ENCODE measurements at regions not wholly inside any gene's neighbourhood (a gene's known extent, or its start where the extent isn't known, plus 50 kb on each side); places are given as distances from the start of the nearest gene placed in this dataset.

DNA sequence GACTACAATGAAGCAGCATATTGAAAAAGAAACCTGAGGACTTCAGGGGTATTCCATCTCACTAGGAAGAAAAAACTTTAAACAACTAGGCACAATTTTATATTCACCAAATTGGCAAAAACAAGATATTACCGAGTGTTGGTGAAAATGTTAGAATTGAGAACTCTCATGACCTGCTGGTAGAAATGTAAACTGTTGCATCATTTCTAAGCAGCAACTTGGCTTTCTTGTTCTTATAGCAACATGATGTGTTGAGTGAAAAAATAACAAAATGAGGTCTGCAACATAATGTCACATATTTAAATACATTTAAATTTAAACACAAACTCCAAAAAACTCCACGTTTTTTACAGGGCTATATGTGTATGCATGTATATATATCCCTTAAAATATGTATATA, 59.0 kb upstream of the SPPL2A start:
- H3K4me3 ChIP-seq (ENCODE audit: low read length) = no peak overlapping the region
- no peaks in the 10 kb centered on the region for H3K27me3 ChIP-seq (ENCODE audit: control insufficient read depth, insufficient read depth, low read length)
- H3K27ac ChIP-seq (ENCODE audit: low read length) = no peak overlapping the region
- DNase-seq = no peak
- WGBS (ENCODE audit: insufficient coverage, low lambda C conversion rate) = no CpG with 5 or more reads among the region's 2 CpGs
- H3K36me3 ChIP-seq (ENCODE audit: control insufficient read depth, insufficient read depth, low read length) = no peaks in the 10 kb centered on the region
- H3K9me3 ChIP-seq (ENCODE audit: control insufficient read depth, low read depth, low read length) = no peaks in the 10 kb centered on the region
- peaks cover 4% of the 10 kb centered on the region for H3K4me1 ChIP-seq (ENCODE audit: control insufficient read depth, insufficient read depth, low read length)

DNA sequence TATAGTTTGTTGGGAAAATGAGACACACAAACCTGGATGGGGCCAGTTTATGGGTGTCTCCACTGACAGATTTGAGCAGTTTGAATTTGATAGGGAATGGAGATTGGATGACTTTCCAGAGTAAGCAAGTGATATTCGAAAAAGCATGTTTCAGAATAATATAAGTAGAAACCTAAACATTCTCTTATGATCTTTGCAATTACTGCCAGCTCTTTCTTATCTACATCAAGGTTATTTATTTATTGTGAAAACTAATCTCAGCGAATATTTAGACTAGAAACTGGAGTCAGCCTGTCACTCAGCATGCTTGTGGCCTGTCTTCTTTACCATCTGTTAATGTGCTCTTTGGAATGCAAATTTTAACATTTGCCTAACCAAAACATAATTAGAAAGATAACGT, 57.8 kb upstream of the SPPL2A start:
- Histone ChIP-seq H3K27ac (ENCODE audit: low read length) (no peak overlapping the region), H3K36me3 (ENCODE audit: control insufficient read depth, insufficient read depth, low read length) (no peaks in the 10 kb centered on the region), H3K27me3 (ENCODE audit: control insufficient read depth, insufficient read depth, low read length) (no peaks in the 10 kb centered on the region), H3K4me3 (ENCODE audit: low read length) (no peak overlapping the region), H3K4me1 (ENCODE audit: control insufficient read depth, insufficient read depth, low read length) (no peaks in the 10 kb centered on the region), H3K9me3 (ENCODE audit: control insufficient read depth, low read depth, low read length) (no peaks in the 10 kb centered on the region)
- WGBS (ENCODE audit: insufficient coverage, low lambda C conversion rate) = 44% methylated on average over 3 of the region's 3 CpGs
- DNase-seq = no peak

DNA sequence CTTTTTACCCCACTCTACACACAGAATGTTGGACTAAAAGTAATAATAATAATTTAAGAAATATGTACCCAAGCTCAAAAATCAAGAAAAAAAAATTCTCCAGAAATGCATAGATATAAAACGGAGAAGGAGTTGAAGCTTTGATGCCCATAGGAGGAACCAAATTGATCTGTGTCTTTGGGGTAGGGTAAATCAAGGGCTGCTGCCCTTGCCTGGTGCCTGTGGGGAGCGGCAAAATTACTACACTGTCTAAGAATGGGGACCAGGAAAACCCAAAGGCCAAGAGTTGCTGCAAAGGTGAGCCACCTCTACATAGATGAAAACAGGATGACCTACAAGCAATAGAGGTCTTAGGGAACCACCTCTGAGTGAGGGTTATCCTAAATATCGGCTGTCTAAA, 56.0 kb upstream of the SPPL2A start:
- Histone ChIP-seq H3K4me1 (ENCODE audit: control insufficient read depth, insufficient read depth, low read length) (no peaks in the 10 kb centered on the region), H3K27me3 (ENCODE audit: control insufficient read depth, insufficient read depth, low read length) (no peaks in the 10 kb centered on the region), H3K9me3 (ENCODE audit: control insufficient read depth, low read depth, low read length) (no peaks in the 10 kb centered on the region), H3K36me3 (ENCODE audit: control insufficient read depth, insufficient read depth, low read length) (no peaks in the 10 kb centered on the region), H3K27ac (ENCODE audit: low read length) (no peak overlapping the region), H3K4me3 (ENCODE audit: low read length) (no peak overlapping the region)
- no peak for DNase-seq
- 93% methylated on average over 2 of the region's 3 CpGs for WGBS (ENCODE audit: insufficient coverage, low lambda C conversion rate)

DNA sequence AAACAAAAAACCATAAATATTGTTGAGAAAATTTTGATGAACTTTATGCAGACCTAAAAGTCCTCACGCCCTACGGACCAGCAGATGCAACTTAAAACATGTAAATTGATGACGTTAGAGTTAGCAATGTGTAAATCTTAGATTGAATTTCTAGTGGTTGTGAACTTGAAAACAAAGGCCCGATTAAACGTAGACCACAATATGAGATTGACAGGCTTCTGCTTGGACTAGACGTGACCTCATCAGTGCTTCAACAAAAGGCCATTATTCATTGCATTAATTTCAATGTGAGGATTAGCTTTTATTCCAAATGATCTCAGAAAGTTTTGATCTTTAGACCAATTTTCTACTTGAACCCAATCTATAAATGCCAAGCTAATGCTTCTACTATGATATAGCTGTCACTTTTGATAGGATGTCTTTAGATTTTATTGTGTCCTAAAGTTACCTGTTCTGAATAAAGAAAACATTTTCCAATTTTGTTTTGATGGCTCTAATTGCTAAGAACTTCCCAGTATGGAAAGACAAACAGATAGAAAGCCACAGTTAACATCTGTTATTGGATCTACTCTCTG, 55.4 kb upstream of the SPPL2A start:
- no peaks in the 10 kb centered on the region for H3K27me3 ChIP-seq (ENCODE audit: control insufficient read depth, insufficient read depth, low read length)
- H3K4me3 ChIP-seq (ENCODE audit: low read length) = no peak overlapping the region
- H3K9me3 ChIP-seq (ENCODE audit: control insufficient read depth, low read depth, low read length) = no peaks in the 10 kb centered on the region
- H3K4me1 ChIP-seq (ENCODE audit: control insufficient read depth, insufficient read depth, low read length) = no peaks in the 10 kb centered on the region
- H3K27ac ChIP-seq (ENCODE audit: low read length) = no peak overlapping the region
- H3K36me3 ChIP-seq (ENCODE audit: control insufficient read depth, insufficient read depth, low read length) = no peaks in the 10 kb centered on the region
- no CpG with 5 or more reads among the region's 6 CpGs for WGBS (ENCODE audit: insufficient coverage, low lambda C conversion rate)
- no peak for DNase-seq

DNA sequence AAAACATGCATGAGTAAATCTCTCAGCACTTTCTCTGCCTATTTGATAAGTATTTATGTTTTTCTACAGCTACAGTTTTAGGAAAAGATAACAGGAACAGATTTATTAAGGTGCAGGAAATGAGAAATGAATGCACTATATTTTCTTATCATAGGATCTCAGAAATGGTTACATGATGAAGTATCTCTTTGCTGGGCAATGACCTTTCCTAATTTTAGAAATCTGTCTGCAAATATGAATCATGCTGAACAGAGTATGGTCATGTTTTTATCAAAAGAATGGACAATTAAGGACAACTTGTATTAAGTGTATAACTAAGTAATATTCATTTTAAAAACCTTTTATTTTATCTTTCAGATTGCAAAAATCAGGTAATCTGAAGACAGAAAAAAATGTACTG, 53.8 kb upstream of the SPPL2A start:
- Histone ChIP-seq H3K4me3 (ENCODE audit: low read length) (no peak overlapping the region), H3K4me1 (ENCODE audit: control insufficient read depth, insufficient read depth, low read length) (no peaks in the 10 kb centered on the region), H3K27me3 (ENCODE audit: control insufficient read depth, insufficient read depth, low read length) (no peaks in the 10 kb centered on the region), H3K27ac (ENCODE audit: low read length) (no peak overlapping the region), H3K36me3 (ENCODE audit: control insufficient read depth, insufficient read depth, low read length) (no peaks in the 10 kb centered on the region), H3K9me3 (ENCODE audit: control insufficient read depth, low read depth, low read length) (no peaks in the 10 kb centered on the region)
- no peak for DNase-seq

DNA sequence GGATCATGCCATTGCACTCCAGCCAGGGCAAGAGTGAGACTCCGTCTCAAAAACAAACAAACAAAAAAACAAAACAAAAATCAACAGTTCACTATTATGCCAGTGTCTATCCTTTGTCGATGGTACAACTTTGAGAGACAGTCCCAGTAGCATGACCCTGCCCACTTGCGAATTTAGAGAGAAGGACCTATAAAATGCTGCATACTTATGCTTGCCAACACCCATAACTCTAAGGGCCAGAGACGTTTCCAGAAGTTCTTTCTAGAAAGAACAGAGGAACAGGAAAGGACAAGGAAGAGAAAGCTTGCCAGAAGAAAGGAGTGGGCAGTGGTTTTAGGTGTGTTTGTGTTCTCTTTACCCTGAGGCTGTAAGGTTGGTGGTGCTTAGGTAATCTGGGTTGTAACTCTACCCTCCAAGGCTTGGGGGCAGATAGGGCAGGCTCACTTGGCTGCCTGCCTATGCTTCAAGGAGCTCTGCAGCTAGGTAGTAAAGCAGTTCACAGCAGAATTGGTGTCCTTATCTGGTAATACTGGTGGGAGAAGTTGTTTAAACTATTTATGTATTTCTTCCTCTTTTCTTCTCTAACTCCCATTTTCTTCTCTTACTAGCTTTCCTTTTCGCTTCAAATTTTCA, 50.6 kb upstream of the SPPL2A start:
- Histone ChIP-seq H3K27ac (ENCODE audit: low read length) (no peak overlapping the region), H3K27me3 (ENCODE audit: control insufficient read depth, insufficient read depth, low read length) (no peaks in the 10 kb centered on the region), H3K9me3 (ENCODE audit: control insufficient read depth, low read depth, low read length) (peaks cover 7% of the 10 kb centered on the region), H3K36me3 (ENCODE audit: control insufficient read depth, insufficient read depth, low read length) (no peaks in the 10 kb centered on the region), H3K4me3 (ENCODE audit: low read length) (no peak overlapping the region), H3K4me1 (ENCODE audit: control insufficient read depth, insufficient read depth, low read length) (no peaks in the 10 kb centered on the region)
- 86% methylated on average over 1 of the region's 5 CpGs for WGBS (ENCODE audit: insufficient coverage, low lambda C conversion rate)
- peak in 1 of 2 donors; percentile 72 for DNase-seq
